Left cardiac atrium (tissue), 4 donors: ENCODE measurements at regions not wholly inside any gene's neighbourhood (a gene's known extent, or its start where the extent isn't known, plus 50 kb on each side); places are given as distances from the start of the nearest gene placed in this dataset.
"Not testable (repeated sequence)": the region's sequence is repeated elsewhere in the genome, so short reads cannot be mapped to it uniquely, and the experiment has no call there.

Experiments
- ATAC-seq, 2 donors: fragments of 200-7000 bp; cut with Tn5 transposase; one replicate each; pipeline ENCODE4 v1.9.1; 2020; ENCODE audit warnings: mild to moderate bottlenecking in 2 of 2, moderate library complexity in 2 of 2
- DNase-seq: peaks from one replicate; pipeline ENCODE4 v3.0.0-alpha.2; 2020
- intact Hi-C, 2 donors: fragments of 100-400 bp; cut with DNase I; formaldehyde crosslinking; loops; one replicate each; pipeline versions ENCODE4 v1.14.1 to v1.15.1; 2022 to 2023
- donor health status: DM: no; HTN: yes; CAD: no.
- donor health status: DM: no; HTN: yes; CAD: no; lungs with severe emphysema.
- donor health status: DM: yes; HTN: yes; CAD: no.
- donor health status: Dilated cardiomyopathy.

DNA sequence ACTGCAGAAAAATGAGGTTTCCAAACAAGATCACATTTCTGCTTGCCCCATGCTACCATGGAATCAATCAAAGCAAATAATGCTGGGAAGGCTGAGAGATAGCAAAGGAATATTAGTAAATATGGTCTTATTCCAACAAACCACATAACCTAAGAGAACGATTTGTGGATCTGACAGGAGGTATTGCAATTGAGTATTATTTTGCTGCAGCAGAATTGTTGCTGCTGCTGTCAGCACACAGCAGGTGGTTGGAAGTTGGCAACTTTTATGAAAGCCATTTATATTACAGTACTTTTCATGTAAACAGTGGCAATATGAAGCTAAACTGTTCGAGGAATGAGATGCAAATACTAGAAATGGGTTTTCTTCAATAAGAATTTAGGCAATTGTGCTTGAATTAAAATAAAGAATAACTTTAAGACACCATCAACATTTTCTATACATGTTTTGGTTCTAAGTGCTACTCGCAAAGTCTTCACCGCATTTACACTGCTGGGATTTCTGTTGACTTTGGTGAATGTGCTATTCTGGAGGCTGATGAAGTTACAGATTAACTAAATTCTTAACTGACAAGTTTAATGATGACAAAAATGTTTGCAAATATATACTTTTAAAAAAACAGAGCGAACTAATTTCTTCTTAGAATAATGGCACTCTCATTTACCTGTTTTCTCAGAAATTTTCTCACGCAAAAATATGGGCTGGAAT, 1285.7 kb downstream of the CNTNAP5 start:
- no peak for DNase-seq
- ATAC-seq, result no peak
- intact Hi-C loops, result no loop called here

DNA sequence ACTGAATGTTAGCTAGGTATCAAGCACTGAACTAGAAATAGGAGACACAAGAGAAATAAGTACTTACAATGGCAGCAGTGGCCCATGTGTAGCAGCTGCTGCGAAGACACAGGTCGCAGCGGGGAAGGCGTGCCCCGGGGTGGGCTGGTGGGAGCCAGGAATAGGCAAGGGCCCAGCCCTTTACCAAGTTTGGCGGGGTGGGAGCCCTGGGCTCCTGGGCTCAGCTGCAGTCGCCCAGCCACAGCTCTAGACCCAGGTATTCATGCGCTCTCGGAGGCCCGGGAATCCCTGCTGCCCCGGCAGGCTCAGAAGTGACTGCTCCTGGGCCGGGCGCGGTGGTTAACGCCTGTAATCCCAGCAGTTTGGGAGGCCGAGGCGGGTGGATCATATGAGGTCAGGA, 1287.3 kb downstream of the CNTNAP5 start:
- no peak for DNase-seq

DNA sequence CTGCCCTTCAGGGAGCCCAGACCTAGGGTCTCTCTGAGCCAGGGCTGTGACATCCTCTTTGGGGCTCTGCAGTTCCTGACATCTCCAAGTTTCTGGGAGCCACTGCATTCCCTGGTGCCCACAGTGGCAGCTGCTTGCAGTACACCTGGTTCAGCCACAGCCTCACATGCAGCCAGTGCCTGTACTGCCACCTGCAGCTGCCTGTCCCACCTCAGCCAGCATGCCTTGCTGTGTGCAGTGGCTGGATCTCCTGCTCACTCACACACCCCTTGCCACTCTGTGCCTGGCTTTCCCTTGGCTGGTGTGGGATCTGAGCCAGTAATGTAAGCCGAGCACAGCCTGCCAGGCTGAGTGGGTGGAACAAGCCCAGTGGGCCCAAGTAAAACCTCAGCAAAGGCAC, 1288.7 kb downstream of the CNTNAP5 start:
- intact Hi-C loops, result no loop called here
- DNase-seq, result no peak

More for the DNA sequence above, 1287.3 kb downstream of the CNTNAP5 start:
- ATAC-seq, result no peak
- intact Hi-C loops, result no loop called here

DNA sequence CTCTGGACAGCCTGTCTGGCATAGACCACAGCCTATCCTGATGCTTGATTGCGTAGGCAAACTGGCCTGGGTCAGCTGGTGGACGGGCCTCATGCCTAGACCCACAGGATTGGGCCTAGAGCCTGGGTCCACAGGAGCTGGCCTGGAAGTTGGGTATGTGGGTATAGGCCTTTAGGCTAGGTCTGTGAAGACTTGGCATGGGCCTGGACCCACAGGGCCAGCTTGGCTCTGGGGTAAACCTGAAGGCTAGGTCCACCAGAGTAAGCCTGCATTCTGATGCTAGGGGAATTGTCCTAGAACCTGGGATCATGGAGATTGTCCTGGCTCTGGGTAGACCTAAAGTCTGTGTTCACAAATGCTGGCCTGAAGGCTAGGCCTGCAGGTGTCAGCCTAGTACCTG, 1293.7 kb downstream of the CNTNAP5 start:
- ATAC-seq (no peak), DNase-seq (no peak)
- intact Hi-C loops, result no loop called here

More for the DNA sequence above, 1288.7 kb downstream of the CNTNAP5 start:
- no peak for ATAC-seq

DNA sequence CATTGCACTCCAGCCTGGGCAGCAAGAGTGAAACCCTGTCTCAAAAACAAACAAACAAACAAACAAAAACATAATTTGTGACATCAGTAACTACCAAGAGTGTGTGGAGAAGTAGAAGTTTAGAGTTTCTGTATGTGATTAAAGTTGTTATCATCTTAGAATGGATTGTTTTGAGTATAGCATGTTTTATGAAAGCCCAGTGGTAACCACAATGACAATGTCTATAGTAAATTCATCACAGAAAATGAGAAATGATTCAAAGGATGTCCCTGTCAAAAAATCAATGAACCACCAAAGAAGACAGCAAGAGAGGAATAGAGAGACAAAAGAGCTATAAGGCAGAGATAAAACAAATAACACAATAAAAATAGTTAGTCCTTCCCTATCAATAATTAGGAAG, 1299.2 kb downstream of the CNTNAP5 start:
- ATAC-seq (no peak), DNase-seq (no peak)
- intact Hi-C loops, result no loop called here

DNA sequence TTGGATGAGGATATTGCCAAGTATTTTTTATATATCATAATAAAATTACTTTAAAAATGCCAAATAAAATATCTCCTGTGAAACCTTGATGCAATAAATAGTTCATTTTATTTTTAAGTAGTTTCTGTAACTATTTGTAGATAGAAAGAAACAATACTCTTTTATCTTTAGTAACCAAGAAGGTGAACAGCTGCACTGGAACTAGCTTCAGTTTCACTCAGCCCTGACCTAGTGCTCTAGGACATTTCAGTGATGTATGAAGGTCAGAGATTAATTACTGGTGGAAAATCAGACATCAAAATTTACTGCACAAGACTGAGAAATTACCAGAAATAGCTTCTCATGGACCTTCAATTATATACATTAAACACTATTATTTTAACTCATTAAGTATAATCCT, 1305.0 kb downstream of the CNTNAP5 start:
- ATAC-seq (no peak), DNase-seq (no peak)
- intact Hi-C loops, result no loop called here

DNA sequence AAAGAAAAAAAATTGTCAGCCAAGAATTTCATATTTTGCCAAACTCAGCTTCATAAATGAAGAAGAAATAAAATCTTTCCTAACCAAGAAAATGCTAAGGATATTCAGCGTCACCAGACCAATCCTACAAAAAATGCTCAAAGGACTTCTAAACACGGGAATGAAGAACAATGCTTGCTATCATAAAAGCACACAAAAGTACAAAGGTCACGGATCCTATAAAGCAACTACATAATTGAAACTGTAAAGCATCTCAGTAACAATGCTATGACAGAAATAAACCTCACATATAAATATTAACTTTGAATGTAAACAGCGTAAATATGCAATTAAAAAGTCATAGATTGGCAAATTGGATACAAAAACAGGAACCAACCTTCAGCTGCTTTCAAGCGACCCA, 1314.6 kb upstream of the GYPC start:
- intact Hi-C loops, result no loop called here
- DNase-seq, result no peak
- no peak for ATAC-seq

DNA sequence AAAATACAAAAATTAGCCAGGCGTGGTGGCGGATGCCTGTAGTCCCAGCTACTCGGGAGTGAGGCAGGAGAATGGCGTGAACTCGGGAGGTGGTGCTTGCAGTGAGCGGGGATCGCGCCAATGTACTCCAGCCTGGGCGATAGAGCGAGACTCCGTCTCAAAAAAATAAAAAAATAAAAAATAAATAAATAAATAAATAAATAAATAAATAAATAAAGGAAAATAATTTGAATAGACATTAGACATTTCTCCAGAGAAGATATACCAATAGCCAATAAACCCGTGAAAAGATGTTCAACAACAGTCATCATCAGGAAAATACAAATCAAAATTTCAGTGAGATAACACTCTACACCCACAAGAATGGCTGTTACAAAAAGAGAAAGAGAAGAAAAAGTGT, 1302.4 kb upstream of the GYPC start:
- not testable (repeated sequence) for DNase-seq

DNA sequence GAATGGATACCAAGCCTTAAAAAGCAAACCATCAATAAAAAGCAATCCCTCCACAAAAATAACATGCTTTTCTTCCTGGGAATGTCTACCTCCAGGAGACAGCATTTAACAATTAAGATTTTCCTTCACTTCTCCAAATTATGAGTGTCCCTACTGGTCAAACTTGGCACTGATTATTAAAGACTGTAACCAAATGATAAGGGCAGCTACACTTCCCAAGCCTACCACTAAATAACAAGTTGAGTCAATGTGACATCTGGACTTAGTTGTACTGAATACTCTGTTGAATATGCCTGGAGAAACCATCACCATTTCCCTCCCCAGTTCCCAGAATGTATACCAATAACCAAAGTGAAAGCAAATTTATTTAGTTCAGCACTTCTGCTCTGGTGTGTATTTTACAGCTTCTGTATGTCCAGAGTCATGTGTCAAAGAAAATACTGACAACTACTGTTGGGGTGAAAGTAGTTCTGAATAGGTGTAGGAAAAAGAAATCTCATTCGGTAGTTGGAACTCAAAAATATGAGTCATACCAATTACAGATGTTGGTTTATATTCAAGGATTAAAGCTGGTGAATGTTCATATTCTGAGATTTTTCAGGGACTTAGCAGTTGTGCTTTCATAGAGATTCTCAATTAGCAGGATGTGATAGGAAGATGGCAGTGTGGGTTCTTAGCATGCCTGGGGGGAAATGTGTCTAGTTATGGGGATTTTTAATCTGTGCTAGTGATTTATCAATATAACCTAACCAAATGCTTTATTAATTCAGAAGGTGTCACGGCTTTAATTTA, 1291.6 kb upstream of the GYPC start:
- no peak for ATAC-seq

More for the DNA sequence above, 1302.4 kb upstream of the GYPC start:
- ATAC-seq, intact Hi-C loops: not testable (repeated sequence)

DNA sequence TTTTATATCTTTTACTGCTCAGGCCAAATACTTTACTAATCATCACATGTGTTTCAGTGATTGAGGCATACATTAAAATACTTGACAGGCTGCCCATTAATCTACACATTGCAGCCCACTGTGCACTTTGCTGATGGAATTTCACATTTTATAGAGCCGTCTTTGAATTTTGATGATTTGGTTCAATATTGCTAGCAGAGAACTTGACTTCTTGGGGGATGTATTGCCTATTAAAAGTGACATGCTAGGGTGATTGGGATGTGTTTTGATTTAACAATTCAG, 1291.0 kb upstream of the GYPC start:
- no peak for ATAC-seq
- DNase-seq, result no peak
- intact Hi-C loops, result no loop called here

More for the DNA sequence above, 1291.6 kb upstream of the GYPC start:
- intact Hi-C loops, result no loop called here
- DNase-seq, result no peak

DNA sequence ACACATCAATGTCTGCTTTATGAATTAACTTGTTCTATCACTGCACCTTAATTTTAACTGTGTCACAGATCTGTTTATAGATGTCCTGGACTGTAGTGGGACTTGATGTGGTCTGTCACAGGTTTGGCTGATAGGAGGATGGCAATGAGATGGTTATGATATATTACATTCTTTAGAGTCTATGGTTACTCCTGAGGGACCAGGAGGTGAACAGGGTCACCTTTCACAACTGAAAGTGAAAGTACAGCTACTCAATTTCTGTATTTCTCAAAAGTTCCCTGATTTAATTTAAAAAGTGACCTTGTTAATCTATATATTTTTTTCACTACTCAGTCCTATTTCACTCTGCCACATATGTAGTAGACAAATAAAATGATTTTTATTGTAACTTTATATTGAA, 1284.1 kb upstream of the GYPC start:
- ATAC-seq, result no peak
- DNase-seq, result no peak

DNA sequence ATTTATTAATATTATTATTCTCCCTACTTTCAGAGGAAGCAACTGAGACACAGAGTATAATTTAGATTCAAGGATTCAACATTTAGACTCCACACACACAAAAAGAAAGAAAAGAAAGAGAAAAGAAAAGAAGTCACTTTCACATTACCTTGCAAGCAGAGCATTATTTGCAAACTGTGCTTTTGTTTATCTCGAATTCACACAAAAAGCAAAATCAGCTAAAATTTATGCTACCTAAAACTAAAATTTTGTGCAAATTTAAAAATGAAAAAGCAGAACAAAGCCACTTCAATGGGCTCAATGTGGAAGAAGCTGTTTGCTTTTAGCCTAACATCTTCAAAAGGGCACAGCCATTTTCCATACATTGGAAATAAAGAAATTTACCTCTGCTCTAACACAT, 1282.7 kb upstream of the GYPC start:
- no peak for ATAC-seq
- intact Hi-C loops, result no loop called here
- no peak for DNase-seq

More for the DNA sequence above, 1284.1 kb upstream of the GYPC start:
- intact Hi-C loops, result no loop called here

DNA sequence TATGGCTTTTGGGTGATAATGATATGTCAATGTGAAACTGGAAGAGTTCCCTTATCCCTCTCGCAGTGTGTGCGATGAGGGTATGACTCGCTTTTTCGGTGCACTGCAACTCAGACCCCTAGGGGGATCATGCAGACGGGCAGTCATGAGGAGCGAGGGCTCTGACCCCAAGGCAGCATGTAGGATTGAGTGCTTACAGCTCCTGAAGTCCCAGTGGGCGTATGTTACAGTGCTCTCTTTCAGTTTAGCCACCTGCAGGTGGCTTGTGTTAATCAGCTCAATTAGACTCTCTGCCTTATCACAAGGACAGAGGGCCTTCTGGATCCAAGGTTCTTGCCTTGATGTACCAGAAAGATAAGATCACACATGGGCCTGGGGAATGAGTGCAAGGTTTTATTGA, 1269.9 kb upstream of the GYPC start:
- no peak for DNase-seq
- intact Hi-C loops, result no loop called here
- ATAC-seq, result no peak

DNA sequence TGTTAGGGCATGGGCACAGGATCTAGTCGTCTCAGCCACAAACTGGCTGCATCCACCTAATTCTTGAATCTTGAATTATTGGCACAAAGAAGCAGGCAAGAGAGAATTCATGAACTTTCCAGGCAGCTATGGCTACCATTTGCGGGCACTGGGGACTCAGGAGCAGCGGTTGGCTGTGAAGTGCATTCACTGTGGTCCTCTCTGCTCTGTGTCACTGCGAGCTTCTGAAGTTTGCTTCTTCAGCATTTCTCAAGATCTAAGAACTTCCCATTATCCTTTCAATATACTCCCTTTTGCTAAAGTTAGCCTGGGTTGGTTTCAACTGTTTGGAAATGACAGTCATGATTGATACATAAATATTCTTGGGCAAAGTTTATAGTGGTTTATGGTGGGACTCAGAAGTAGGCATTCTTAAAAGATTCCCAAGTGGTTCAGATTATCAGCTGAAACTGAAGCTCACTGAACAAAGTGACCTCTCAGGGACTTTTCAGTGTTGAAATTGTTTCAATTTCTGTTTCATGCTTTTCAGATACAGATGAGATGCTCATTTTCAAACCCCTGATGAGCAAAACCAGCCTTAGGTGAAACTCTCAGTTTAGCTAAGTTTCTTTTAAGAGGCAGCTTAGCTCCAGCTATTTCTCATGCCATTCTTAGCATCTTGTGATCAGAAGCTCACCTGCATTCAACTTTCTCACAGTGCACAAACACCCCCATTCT, 1258.3 kb upstream of the GYPC start:
- ATAC-seq (no peak), DNase-seq (no peak)
- intact Hi-C loops, result no loop called here

DNA sequence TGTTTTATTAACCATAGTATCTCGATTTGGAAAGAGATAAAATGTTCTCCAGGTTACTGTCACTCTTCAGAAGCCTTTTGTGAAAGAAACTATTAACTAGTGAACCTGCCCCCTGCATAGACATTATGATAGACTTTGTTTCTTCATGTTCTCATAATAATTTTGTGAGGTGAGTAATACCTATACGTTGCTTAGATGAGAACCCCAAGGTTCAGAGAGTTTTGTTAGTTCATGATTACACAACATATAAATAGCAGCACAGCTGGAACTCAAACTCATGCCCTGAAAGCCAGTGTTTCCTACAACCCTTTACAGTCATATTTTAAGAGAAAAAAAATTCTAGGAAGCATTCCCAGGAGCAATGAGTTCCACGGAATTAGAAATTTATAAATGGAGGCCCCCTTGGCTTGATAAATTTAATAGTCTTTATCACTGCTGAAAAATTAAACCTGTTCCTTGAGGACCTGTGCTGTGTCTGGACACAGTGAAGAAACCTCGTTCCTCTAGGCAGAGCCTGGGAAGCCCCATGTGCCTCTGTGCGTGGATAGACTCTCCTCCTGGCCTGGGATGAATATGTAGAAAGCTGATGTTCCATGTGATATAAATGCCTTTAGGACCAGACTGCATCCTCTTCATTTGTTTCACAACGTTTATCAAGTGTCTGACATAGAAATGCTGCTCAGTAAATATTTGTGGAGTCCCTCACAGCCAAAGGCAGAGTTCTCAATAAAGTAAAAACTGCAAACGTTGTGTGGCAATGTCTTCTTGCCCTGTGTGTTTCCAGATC, 1257.0 kb upstream of the GYPC start:
- intact Hi-C loops, result no loop called here
- ATAC-seq (no peak), DNase-seq (no peak)

DNA sequence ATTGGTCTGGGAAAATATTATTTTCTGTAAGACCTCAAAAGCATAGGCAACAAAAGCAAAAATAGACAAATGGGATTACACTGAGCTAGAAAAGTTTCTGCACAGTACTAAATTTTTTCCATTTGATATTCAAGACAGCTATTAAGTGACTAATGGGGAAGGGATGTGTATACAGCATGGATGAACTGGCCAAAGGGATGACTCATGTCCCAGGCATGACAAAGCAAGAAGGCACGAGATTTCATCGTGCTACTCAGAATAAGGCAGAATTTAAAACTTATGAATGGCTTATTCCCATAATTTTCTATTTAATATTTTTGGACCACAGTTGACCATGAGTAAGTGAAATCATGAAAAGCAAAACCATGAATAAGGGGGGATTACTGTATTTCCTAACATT, 1250.1 kb upstream of the GYPC start:
- no peak for DNase-seq
- peak in 1 of 2 donors; percentile 91 for ATAC-seq
- intact Hi-C loops, result no loop called here

DNA sequence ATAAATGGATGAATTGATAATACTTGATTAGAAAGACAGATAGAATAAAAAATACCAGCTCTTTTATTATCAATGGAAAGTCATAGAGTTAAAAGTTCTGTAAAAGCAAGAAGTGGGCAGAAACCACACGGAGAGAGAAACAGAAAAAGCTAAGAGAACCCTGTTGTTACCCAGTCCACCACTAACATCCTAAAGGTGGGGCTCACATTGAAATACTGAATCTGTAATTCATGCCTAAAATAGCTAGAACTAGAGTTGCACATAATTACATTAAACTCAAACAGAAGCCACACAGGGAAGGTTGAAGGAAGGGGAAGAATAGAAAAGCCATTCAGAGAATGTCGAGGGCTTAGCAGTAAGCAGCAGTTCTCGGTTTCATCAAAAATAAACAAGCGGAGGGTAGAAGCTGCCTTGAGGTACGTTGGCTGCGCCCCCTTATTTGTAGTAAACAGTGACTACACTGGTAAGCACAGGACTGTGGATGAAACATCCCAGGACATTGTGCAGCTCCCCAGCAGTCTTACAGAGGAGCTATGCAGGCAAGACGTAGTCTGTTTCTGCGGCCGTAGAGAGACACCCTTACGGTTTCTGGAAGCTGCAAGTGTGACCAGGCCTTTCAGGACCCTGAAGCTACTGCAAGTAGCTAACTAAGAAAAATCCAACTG, 1247.0 kb upstream of the GYPC start:
- intact Hi-C loops, result no loop called here
- ATAC-seq (no peak), DNase-seq (no peak)

DNA sequence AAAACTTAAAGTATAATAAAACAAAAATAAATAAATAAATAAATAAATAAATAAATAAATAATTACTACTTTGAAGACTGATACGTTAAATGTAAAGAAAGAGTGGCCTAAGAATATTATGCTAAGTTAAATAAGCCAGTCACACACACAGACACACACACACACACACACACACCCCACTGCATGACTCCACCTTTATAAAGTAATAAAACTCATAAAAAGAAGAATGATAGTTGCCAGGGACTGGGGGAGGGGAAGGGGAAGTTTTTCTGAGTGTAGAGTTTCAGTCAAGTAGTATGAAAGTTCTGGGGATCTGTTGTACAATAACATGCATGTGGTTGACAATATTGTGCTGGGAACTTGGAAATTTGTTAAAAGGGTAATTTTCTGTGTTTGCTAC, 1237.5 kb upstream of the GYPC start:
- DNase-seq, result no peak
- no peak for ATAC-seq
- intact Hi-C loops, result no loop called here

DNA sequence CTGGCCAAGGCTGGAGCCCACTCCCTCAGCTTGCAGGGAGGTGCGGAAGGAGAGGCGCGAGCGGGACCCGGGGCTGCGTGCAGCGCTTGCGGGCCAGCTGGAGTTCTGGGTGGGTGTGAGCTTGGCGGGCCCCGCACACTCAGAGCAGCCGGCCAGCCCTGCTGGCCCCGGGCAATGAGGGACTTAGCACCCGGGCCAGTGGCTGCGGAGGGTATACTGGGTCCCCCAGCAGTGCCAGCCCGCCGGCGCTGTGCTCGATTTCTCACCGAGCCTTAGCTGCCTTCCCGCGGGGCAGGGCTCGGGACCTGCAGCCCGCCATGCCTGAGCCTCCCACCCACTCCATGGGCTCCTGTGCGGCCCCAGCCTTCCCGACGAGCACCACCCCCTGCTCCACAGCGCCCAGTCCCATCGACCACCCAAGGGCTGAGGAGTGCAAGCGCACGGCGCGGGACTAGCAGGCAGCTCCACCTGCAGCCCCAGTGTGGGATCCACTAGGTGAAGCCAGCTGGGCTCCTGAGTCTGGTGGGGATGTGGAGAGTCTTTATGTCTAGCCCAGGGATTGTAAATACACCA, 1233.7 kb upstream of the GYPC start:
- DNase-seq, ATAC-seq, intact Hi-C loops: not testable (repeated sequence)
